ENCODE measurements at regions not wholly inside any gene's neighbourhood (a gene's known extent, or its start where the extent isn't known, plus 50 kb on each side); places are given as distances from the start of the nearest gene placed in this dataset.

DNA sequence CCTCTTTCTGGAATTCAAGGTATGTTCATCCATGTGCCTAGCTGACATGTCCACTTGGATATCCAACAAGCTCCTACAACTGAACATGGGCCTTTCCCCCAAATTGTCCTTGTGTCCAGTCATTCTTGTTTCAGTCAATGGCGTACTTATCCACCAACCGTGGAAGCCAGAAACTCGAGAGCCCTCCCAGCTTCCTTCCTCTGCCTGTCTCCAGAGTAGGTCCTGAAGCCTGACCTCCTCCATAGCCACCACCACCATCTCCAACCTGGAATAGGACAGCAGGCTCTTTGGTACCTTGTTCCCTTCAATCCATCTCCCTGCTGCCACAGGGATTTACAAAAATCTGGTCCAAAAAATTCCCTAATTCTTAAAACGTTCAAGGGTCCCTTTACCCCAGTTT, 305.1 kb downstream of the RPS24 start:
- no peaks in the 10 kb centered on the region for H3K4me1 ChIP-seq (ENCODE audit: control insufficient read depth in 2 of 2, insufficient read depth in 2 of 2, low read length in 2 of 2)
- ChIA-PET POLR2A (no interaction called here), CTCF (interaction anchor here (0.9 kb wide), 1 partner anchor 12 kb away, joined by 3 read pairs; no protein-coding TSS in a partner anchor)
- Mint-ChIP-seq H3K27me3 (peaks cover 10% of the 10 kb centered on the region), H3K4me3 (no peak overlapping the region), H3K9me3 (ENCODE audit: insufficient read depth) (no peaks in the 10 kb centered on the region), H3K4me1 (no peaks in the 10 kb centered on the region), H3K27ac (no peak overlapping the region)
- ATAC-seq (ENCODE audit: low read depth) (no peak), DNase-seq (no peak)
- no peak overlapping the region for H3K4me2 ChIP-seq (replicated peaks; ENCODE audit: low read depth, low read length, poor library complexity, severe bottlenecking)
- peaks cover 0 to 7% (median 0%) of the 10 kb centered on the region in 3 donors for H3K9me3 ChIP-seq (ENCODE audit: control extremely low read depth in 1 of 3, control insufficient read depth in 2 of 3, insufficient read depth in 1 of 3, low read length in 2 of 3)
- 93% methylated on average over 4 of the region's 4 CpGs for WGBS (ENCODE audit: insufficient coverage)
- no peak overlapping the region for H2AFZ ChIP-seq (ENCODE audit: insufficient read depth, low read depth, low read length, poor library complexity, severe bottlenecking)
- no peaks in the 10 kb centered on the region for H4K20me1 ChIP-seq (ENCODE audit: control insufficient read depth, insufficient read depth, low read length, poor library complexity, severe bottlenecking)
- no peaks in the 10 kb centered on the region for H3K79me2 ChIP-seq (ENCODE audit: control insufficient read depth, insufficient read depth, low read length)
- no peaks in the 10 kb centered on the region for H3K36me3 ChIP-seq (replicated peaks in 1 of 2; ENCODE audit: control extremely low read depth in 1 of 2, control insufficient read depth in 1 of 2, extremely low read depth in 1 of 2, insufficient read depth in 2 of 2, low read length in 1 of 2)
- H3K27me3 ChIP-seq (replicated peaks in 1 of 4; ENCODE audit: control extremely low read depth in 1 of 4, control insufficient read depth in 3 of 4, insufficient read depth in 4 of 4, low read length in 3 of 4) = no peaks in the 10 kb centered on the region
- H3K27ac ChIP-seq (ENCODE audit: low read length in 2 of 2) = no peak overlapping the region
- no peak for TF ChIP-seq EZH2 (IDR thresholded peaks at IDR 0.05; ENCODE audit: borderline replicate concordance, insufficient read depth, low read depth, low read length, poor library complexity, severe bottlenecking)
- TF ChIP-seq, protein P1, sequence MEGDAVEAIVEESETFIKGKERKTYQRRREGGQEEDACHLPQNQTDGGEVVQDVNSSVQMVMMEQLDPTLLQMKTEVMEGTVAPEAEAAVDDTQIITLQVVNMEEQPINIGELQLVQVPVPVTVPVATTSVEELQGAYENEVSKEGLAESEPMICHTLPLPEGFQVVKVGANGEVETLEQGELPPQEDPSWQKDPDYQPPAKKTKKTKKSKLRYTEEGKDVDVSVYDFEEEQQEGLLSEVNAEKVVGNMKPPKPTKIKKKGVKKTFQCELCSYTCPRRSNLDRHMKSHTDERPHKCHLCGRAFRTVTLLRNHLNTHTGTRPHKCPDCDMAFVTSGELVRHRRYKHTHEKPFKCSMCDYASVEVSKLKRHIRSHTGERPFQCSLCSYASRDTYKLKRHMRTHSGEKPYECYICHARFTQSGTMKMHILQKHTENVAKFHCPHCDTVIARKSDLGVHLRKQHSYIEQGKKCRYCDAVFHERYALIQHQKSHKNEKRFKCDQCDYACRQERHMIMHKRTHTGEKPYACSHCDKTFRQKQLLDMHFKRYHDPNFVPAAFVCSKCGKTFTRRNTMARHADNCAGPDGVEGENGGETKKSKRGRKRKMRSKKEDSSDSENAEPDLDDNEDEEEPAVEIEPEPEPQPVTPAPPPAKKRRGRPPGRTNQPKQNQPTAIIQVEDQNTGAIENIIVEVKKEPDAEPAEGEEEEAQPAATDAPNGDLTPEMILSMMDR (IDR thresholded peaks at IDR 0.05) = no peak
- H3K9ac ChIP-seq (ENCODE audit: low read length) = no peak overlapping the region
- no peak overlapping the region for H3K4me3 ChIP-seq (ENCODE audit: control extremely low read depth in 1 of 5, extremely low read depth in 1 of 5, insufficient read depth in 1 of 5, low read depth in 2 of 5, low read length in 4 of 5)
- intact Hi-C loops (cut with micrococcal nuclease) = no loop called here

DNA sequence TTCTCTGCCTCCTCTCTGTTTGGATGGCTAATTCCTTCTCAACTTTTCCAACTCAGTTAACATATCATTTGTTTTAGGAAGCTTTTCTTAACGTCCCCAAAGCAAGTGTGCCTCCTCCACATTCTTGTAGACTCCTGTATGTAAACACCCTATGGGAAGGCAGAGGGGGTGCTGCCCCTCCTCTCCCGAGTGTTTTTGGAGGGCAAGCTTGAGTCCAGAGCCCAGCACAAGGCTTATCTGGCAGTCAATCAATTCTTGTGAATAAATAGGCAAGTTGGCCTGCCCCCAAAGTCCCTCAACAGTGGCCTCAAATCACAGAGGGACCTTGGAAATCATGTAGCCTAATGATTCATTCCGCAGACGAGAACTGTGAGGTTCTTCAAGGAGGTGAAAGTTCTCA, 305.6 kb downstream of the RPS24 start:
- H3K4me3 Mint-ChIP-seq = no peak overlapping the region
- H4K20me1 ChIP-seq (ENCODE audit: control insufficient read depth, insufficient read depth, low read length, poor library complexity, severe bottlenecking) = no peaks in the 10 kb centered on the region
- no peaks in the 10 kb centered on the region for H3K79me2 ChIP-seq (ENCODE audit: control insufficient read depth, insufficient read depth, low read length)
- H2AFZ ChIP-seq (ENCODE audit: insufficient read depth, low read depth, low read length, poor library complexity, severe bottlenecking) = no peak overlapping the region
- intact Hi-C loops (cut with micrococcal nuclease) = no loop called here
- H3K36me3 ChIP-seq (replicated peaks in 1 of 2; ENCODE audit: control extremely low read depth in 1 of 2, control insufficient read depth in 1 of 2, extremely low read depth in 1 of 2, insufficient read depth in 2 of 2, low read length in 1 of 2) = no peaks in the 10 kb centered on the region
- no peak overlapping the region for H3K4me3 ChIP-seq (ENCODE audit: control extremely low read depth in 1 of 5, extremely low read depth in 1 of 5, insufficient read depth in 1 of 5, low read depth in 2 of 5, low read length in 4 of 5)
- H3K27me3 Mint-ChIP-seq = peaks cover 10% of the 10 kb centered on the region
- H3K27ac ChIP-seq (ENCODE audit: low read length in 2 of 2) = no peak overlapping the region
- no peaks in the 10 kb centered on the region for H3K4me1 ChIP-seq (ENCODE audit: control insufficient read depth in 2 of 2, insufficient read depth in 2 of 2, low read length in 2 of 2)
- no peak overlapping the region for H3K27ac Mint-ChIP-seq
- TF ChIP-seq, protein P1 (IDR thresholded peaks at IDR 0.05) = no peak
- TF ChIP-seq EZH2 (IDR thresholded peaks at IDR 0.05; ENCODE audit: borderline replicate concordance, insufficient read depth, low read depth, low read length, poor library complexity, severe bottlenecking) = no peak
- H3K9me3 ChIP-seq (ENCODE audit: control extremely low read depth in 1 of 3, control insufficient read depth in 2 of 3, insufficient read depth in 1 of 3, low read length in 2 of 3) = peaks cover 0 to 2% (median 0%) of the 10 kb centered on the region in 3 donors
- H3K27me3 ChIP-seq (replicated peaks in 1 of 4; ENCODE audit: control extremely low read depth in 1 of 4, control insufficient read depth in 3 of 4, insufficient read depth in 4 of 4, low read length in 3 of 4) = no peaks in the 10 kb centered on the region
- CTCF ChIA-PET = no interaction called here
- ATAC-seq (ENCODE audit: low read depth) (no peak), DNase-seq (no peak)
- H3K9ac ChIP-seq (ENCODE audit: low read length) = no peak overlapping the region
- no peak overlapping the region for H3K4me2 ChIP-seq (replicated peaks; ENCODE audit: low read depth, low read length, poor library complexity, severe bottlenecking)
- no peaks in the 10 kb centered on the region for H3K4me1 Mint-ChIP-seq
- no peaks in the 10 kb centered on the region for H3K9me3 Mint-ChIP-seq (ENCODE audit: insufficient read depth)
- POLR2A ChIA-PET = no interaction called here
- 80% methylated on average over 1 of the region's 4 CpGs for WGBS (ENCODE audit: insufficient coverage)
